ENCODE measurements at regions not wholly inside any gene's neighbourhood (a gene's known extent, or its start where the extent isn't known, plus 50 kb on each side); places are given as distances from the start of the nearest gene placed in this dataset.

DNA sequence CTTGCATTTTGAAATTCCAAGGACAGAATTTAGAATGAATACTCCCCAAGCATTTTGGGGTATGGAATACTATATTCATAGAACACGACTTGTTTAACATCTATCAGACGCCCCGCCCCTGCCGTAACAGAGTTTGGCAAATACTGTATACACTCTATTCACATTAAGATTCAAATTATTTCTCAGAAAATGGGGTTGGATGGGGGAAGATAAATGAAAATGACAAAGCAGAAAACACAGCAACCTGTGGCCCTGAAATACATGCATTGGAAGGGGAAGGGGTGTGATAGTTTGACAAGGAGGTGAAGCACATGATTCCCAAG, 634.6 kb upstream of the SLC39A10 start:
- no peaks in the 10 kb centered on the region for H3K9me3 Mint-ChIP-seq
- ATAC-seq: no peak
- CTCF ChIA-PET: no interaction called here

DNA sequence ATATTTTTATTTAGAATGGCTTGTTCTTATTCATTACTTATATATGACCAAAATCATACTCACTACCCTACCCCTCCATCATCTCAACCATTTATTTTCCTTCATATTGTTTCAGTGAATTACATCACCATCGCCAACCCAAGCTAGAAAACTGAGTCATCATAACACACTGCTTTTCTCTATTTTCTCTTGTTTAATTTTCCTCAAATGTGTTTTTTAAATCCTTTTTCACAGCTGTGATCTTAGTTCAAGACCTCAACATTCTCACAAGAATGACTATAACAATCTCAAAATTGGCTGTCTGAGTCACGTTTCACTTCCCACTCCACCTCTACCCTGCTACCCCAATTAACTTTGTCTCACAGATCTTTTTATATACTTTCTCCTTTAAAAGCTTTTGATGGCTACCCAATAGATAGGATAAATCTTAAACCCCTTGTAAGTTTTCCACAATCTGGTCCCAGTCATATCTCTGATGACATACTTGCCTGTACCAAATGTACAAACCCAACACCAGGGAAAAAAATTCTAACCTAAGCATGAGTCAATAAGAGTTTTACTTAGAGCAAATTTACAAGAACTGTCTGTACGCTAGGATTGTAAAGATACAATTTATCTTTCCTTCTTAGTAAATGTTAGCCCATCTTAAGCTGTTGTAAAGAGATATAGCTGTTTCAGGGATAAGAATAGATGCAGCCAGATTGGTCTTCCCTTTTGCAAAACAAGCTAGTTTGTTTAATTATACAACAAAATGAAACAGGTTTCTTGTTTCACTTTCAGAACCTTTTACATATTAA, 635.1 kb upstream of the SLC39A10 start:
- no peaks in the 10 kb centered on the region for H3K36me3 Mint-ChIP-seq
- TF ChIP-seq, protein P1, sequence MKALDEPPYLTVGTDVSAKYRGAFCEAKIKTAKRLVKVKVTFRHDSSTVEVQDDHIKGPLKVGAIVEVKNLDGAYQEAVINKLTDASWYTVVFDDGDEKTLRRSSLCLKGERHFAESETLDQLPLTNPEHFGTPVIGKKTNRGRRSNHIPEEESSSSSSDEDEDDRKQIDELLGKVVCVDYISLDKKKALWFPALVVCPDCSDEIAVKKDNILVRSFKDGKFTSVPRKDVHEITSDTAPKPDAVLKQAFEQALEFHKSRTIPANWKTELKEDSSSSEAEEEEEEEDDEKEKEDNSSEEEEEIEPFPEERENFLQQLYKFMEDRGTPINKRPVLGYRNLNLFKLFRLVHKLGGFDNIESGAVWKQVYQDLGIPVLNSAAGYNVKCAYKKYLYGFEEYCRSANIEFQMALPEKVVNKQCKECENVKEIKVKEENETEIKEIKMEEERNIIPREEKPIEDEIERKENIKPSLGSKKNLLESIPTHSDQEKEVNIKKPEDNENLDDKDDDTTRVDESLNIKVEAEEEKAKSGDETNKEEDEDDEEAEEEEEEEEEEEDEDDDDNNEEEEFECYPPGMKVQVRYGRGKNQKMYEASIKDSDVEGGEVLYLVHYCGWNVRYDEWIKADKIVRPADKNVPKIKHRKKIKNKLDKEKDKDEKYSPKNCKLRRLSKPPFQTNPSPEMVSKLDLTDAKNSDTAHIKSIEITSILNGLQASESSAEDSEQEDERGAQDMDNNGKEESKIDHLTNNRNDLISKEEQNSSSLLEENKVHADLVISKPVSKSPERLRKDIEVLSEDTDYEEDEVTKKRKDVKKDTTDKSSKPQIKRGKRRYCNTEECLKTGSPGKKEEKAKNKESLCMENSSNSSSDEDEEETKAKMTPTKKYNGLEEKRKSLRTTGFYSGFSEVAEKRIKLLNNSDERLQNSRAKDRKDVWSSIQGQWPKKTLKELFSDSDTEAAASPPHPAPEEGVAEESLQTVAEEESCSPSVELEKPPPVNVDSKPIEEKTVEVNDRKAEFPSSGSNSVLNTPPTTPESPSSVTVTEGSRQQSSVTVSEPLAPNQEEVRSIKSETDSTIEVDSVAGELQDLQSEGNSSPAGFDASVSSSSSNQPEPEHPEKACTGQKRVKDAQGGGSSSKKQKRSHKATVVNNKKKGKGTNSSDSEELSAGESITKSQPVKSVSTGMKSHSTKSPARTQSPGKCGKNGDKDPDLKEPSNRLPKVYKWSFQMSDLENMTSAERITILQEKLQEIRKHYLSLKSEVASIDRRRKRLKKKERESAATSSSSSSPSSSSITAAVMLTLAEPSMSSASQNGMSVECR (CRISPR knock-in tag; IDR thresholded peaks at IDR 0.05; ENCODE audit: borderline replicate concordance): no peak
- TF ChIP-seq ZNF138 (CRISPR knock-in tag; conservative IDR thresholded peaks at IDR 0.05) (no peak), ETV6 (CRISPR knock-in tag; IDR thresholded peaks at IDR 0.05) (no peak), EMX1 (CRISPR knock-in tag; IDR thresholded peaks at IDR 0.05) (no peak), MXD4 (CRISPR knock-in tag; IDR thresholded peaks at IDR 0.05; ENCODE audit: borderline replicate concordance) (no peak)
- TF ChIP-seq, protein P2, sequence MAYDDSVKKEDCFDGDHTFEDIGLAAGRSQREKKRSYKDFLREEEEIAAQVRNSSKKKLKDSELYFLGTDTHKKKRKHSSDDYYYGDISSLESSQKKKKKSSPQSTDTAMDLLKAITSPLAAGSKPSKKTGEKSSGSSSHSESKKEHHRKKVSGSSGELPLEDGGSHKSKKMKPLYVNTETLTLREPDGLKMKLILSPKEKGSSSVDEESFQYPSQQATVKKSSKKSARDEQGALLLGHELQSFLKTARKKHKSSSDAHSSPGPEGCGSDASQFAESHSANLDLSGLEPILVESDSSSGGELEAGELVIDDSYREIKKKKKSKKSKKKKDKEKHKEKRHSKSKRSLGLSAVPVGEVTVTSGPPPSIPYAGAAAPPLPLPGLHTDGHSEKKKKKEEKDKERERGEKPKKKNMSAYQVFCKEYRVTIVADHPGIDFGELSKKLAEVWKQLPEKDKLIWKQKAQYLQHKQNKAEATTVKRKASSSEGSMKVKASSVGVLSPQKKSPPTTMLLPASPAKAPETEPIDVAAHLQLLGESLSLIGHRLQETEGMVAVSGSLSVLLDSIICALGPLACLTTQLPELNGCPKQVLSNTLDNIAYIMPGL (CRISPR knock-in tag; IDR thresholded peaks at IDR 0.05): no peak
- TF ChIP-seq, protein P3, sequence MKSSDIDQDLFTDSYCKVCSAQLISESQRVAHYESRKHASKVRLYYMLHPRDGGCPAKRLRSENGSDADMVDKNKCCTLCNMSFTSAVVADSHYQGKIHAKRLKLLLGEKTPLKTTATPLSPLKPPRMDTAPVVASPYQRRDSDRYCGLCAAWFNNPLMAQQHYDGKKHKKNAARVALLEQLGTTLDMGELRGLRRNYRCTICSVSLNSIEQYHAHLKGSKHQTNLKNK (CRISPR knock-in tag; IDR thresholded peaks at IDR 0.05): no peak
- TF ChIP-seq, protein P4, sequence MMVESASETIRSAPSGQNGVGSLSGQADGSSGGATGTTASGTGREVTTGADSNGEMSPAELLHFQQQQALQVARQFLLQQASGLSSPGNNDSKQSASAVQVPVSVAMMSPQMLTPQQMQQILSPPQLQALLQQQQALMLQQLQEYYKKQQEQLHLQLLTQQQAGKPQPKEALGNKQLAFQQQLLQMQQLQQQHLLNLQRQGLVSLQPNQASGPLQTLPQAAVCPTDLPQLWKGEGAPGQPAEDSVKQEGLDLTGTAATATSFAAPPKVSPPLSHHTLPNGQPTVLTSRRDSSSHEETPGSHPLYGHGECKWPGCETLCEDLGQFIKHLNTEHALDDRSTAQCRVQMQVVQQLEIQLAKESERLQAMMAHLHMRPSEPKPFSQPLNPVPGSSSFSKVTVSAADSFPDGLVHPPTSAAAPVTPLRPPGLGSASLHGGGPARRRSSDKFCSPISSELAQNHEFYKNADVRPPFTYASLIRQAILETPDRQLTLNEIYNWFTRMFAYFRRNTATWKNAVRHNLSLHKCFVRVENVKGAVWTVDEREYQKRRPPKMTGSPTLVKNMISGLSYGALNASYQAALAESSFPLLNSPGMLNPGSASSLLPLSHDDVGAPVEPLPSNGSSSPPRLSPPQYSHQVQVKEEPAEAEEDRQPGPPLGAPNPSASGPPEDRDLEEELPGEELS (CRISPR knock-in tag; IDR thresholded peaks at IDR 0.05): no peak
- TF ChIP-seq, protein P5, sequence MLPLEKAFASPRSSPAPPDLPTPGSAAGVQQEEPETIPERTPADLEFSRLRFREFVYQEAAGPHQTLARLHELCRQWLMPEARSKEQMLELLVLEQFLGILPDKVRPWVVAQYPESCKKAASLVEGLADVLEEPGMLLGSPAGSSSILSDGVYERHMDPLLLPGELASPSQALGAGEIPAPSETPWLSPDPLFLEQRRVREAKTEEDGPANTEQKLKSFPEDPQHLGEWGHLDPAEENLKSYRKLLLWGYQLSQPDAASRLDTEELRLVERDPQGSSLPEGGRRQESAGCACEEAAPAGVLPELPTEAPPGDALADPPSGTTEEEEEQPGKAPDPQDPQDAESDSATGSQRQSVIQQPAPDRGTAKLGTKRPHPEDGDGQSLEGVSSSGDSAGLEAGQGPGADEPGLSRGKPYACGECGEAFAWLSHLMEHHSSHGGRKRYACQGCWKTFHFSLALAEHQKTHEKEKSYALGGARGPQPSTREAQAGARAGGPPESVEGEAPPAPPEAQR (CRISPR knock-in tag; IDR thresholded peaks at IDR 0.05): no peak
- H3K4me3 Mint-ChIP-seq: no peak overlapping the region
- H3K27ac Mint-ChIP-seq: no peak overlapping the region
- H3K4me1 Mint-ChIP-seq: peaks cover 6% of the 10 kb centered on the region
- DNase-seq (ENCODE audit: low spot score) (no peak), ATAC-seq (no peak)
- no peaks in the 10 kb centered on the region for H3K9me3 Mint-ChIP-seq
- CTCF ChIA-PET: no interaction called here
- H3K27me3 Mint-ChIP-seq (ENCODE audit: low read depth): peaks cover 6% of the 10 kb centered on the region; the same call in 1 of the 2 replicates
- POLR2A ChIA-PET: no interaction called here

More for the DNA sequence above, 634.6 kb upstream of the SLC39A10 start:
- H3K27ac Mint-ChIP-seq: no peak overlapping the region
- no peak for DNase-seq (ENCODE audit: low spot score)
- POLR2A ChIA-PET: no interaction called here
- H3K27me3 Mint-ChIP-seq (ENCODE audit: low read depth): peaks cover 7% of the 10 kb centered on the region; the same call in 1 of the 2 replicates
- no peaks in the 10 kb centered on the region for H3K36me3 Mint-ChIP-seq
- TF ChIP-seq, protein P6, sequence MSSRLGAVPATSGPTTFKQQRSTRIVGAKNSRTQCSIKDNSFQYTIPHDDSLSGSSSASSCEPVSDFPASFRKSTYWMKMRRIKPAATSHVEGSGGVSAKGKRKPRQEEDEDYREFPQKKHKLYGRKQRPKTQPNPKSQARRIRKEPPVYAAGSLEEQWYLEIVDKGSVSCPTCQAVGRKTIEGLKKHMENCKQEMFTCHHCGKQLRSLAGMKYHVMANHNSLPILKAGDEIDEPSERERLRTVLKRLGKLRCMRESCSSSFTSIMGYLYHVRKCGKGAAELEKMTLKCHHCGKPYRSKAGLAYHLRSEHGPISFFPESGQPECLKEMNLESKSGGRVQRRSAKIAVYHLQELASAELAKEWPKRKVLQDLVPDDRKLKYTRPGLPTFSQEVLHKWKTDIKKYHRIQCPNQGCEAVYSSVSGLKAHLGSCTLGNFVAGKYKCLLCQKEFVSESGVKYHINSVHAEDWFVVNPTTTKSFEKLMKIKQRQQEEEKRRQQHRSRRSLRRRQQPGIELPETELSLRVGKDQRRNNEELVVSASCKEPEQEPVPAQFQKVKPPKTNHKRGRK (CRISPR knock-in tag; IDR thresholded peaks at IDR 0.05; ENCODE audit: borderline replicate concordance): no peak
- TF ChIP-seq ZNF121 (CRISPR knock-in tag; IDR thresholded peaks at IDR 0.05) (no peak), MYBL2 (CRISPR knock-in tag; IDR thresholded peaks at IDR 0.05) (no peak)
- TF ChIP-seq, protein P7, sequence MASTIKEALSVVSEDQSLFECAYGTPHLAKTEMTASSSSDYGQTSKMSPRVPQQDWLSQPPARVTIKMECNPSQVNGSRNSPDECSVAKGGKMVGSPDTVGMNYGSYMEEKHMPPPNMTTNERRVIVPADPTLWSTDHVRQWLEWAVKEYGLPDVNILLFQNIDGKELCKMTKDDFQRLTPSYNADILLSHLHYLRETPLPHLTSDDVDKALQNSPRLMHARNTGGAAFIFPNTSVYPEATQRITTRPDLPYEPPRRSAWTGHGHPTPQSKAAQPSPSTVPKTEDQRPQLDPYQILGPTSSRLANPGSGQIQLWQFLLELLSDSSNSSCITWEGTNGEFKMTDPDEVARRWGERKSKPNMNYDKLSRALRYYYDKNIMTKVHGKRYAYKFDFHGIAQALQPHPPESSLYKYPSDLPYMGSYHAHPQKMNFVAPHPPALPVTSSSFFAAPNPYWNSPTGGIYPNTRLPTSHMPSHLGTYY (CRISPR knock-in tag; IDR thresholded peaks at IDR 0.05): no peak
- no peak overlapping the region for H3K4me3 Mint-ChIP-seq
- H3K4me1 Mint-ChIP-seq: peaks cover 5% of the 10 kb centered on the region

Measured in WTC11 (cell line).